HG03469 (cell line): ENCODE measurements at regions not wholly inside any gene's neighbourhood (a gene's known extent, or its start where the extent isn't known, plus 50 kb on each side); places are given as distances from the start of the nearest gene placed in this dataset.

ENCODE experiments used
- ATAC-seq: cut with Tn5 transposase; IDR thresholded peaks from one replicate; pipeline ENCODE4 v1.9.1; 2021; ENCODE audit warnings: mild to moderate bottlenecking, moderate library complexity, moderate number of reproducible peaks; ENCODE audit not compliant: unreplicated experiment

- no peak for ATAC-seq
Measured at GRCh38 chr11:111444040-111444439, 65.0 kb upstream of the POU2AF1 start.

GRCh38 chr11:111443640-111444039 lies 64.6 kb upstream of the POU2AF1 start:
- no peak for ATAC-seq

- no peak for ATAC-seq
Measured at GRCh38 chr11:111443032-111443431, 64.0 kb upstream of the POU2AF1 start.

- no peak for ATAC-seq
Measured at GRCh38 chr11:111441443-111441842, 62.4 kb upstream of the POU2AF1 start.

- no peak for ATAC-seq
Measured at GRCh38 chr11:111440416-111441205, 61.5 kb upstream of the POU2AF1 start.

- ATAC-seq, result no peak
Measured at GRCh38 chr11:111439901-111440300, 60.8 kb upstream of the POU2AF1 start.

- ATAC-seq, result no peak
Measured at GRCh38 chr11:111438846-111439520, 59.9 kb upstream of the POU2AF1 start.

GRCh38 chr11:111438168-111438567 lies 59.1 kb upstream of the POU2AF1 start:
- no peak for ATAC-seq

- no peak for ATAC-seq
Measured at GRCh38 chr11:111435046-111435698, 56.1 kb upstream of the POU2AF1 start.

- peak; percentile 60 for ATAC-seq
Measured at GRCh38 chr11:111429066-111429506, 50.0 kb upstream of the POU2AF1 start.
